HPDE6-E6E7 (cell line): ENCODE measurements at regions not wholly inside any gene's neighbourhood (a gene's known extent, or its start where the extent isn't known, plus 50 kb on each side); places are given as distances from the start of the nearest gene placed in this dataset.

Source experiments
- DNase-seq: peaks from one replicate; pipeline ENCODE4 v3.0.0; 2011; ENCODE audit warnings: missing footprints; ENCODE audit errors: extremely low spot score

- DNase-seq = no peak
Measured at GRCh38 chr15:66945286-66945685, 120.1 kb upstream of the SMAD3 start.

DNA sequence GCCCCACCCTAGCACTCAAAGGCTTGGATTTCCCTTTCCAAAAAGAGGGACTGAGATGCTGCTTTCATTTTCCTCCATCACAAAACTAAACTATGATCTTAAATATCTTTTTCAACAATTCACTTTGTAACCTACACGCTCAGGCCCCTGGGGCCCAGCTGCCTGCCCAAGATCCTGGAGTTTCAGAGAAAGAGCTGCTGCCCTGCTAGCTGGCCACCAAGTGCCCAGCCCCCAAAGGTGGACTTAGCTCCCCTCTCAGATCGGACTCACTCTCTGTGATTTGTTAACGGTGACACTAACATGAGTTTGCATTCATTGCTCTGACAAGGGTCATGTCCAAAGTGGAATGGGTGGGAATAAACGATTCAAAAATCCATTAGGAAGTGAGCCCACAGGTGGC lies 119.6 kb upstream of the SMAD3 start:
- no peak for DNase-seq

DNA sequence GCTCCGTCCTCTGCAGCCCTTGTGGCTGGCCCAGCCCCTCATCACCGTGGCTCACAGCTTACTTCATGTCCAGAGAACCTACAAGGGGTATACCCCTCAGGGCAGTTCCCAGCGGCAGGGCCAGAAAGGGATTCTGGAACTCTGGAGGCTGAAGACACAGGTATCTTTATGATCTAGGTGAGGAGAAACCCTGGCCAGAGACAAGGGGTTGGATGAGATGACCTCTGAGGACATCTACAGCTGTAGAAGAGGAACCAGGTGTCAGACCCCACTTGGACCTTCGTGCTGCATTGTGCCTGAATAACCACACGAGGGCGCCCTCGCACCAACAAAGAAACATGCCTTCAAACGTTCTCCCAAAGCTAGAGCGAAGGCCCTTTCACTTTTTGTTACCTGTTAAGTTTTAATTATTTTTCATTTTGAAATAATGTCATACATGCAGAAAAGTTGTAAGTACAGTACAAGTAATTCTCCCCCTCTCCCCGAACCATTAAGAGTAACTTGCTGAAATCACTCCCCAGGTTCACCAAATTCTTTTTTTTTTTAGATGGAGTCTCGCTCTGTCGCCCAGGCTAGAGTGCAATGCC lies 118.7 kb upstream of the SMAD3 start:
- DNase-seq = peak; percentile 69

DNA sequence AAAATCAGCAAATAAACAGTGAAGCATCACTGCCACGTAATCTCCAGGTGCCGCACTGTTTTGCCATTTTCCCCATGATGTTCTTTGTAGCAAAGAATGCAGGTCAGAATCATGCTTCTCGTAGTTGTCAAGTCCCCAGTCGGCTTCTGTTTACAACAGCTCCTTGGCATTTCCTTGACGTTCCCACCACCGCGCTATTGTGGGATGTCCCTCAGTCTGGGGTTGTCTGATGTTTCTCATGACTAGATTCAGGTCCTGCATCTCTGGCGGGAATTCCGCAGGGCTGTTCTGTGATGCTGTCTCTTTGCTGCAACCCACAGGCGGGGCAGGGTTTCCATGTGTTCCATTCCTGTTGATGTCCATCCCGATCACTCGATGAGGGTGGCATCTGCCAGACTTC lies 117.9 kb upstream of the SMAD3 start:
- DNase-seq = no peak

GRCh38 chr15:66948294-66948693 lies 117.1 kb upstream of the SMAD3 start:
- no peak for DNase-seq

GRCh38 chr15:66950114-66950513 lies 115.3 kb upstream of the SMAD3 start:
- DNase-seq = no peak

DNA sequence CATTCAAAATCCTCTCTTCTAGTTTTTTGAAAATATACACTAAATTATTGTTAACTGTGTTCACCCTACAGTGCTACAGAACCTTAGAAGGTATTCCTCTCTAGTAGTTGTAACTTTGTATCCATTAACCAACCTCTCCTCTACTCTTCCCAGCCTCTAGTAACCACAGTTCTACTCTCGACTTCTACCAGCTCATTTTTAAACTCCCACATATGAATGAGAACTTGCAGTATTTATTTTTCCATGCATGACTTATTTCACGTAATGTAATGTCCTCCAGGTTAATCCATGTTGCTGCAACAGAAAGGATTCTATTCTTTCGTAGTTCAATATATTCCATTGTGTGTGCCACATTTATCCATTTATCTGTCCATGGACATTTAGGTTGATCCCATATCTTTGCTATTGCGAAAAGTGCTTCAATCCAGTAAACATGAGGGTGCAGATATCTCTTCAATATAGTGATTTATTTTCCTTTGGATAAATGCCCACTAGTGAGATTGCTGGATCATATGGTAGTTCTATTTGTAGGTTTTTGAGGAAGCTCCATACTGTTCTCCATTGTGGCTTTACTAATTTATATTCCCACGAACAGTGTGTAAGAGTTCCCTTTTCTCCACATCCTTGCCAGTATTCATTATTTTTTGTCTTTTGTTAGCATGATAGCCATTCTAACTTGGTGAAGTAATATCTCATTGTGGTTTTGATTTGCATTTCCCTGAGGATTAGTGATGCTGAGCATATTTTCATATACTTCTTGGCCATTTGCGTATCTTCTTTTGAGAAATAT lies 113.7 kb upstream of the SMAD3 start:
- no peak for DNase-seq

DNA sequence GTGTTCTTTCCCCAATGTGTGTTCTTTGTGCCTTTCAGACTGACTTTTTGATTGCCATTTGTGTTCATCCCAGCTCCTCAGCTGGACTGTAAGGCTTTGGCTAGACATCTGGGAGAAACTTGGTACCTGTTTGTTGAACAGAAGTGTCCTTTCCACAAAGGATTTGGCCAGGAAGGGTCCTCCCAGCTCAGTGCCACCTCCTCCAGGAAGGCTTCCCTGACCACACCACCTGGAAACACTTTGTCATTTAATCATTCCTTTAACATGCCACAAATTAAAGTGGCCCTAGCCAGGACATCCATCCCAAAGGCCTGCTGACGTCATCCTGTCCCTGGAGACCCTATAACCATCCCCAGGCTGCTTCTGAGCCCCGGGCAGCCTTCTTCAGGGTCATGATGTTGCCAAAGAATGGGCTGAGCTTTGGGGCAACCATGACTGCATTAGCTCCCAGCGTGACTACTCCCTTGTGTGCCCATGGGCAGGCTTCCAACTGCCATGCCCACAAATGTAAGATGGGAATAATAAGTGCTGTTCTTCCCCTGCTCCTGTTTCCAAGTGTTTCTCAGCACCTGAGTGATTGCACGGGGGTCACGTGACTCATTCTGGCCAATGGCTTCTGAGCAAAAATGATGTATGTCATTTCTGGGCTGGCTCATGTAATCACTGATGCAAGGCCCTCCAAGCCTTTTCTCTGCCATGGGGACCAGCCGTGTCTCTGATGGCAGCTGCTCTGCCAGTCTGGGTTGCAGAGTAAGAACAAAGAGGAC lies 112.5 kb upstream of the SMAD3 start:
- DNase-seq = no peak

DNA sequence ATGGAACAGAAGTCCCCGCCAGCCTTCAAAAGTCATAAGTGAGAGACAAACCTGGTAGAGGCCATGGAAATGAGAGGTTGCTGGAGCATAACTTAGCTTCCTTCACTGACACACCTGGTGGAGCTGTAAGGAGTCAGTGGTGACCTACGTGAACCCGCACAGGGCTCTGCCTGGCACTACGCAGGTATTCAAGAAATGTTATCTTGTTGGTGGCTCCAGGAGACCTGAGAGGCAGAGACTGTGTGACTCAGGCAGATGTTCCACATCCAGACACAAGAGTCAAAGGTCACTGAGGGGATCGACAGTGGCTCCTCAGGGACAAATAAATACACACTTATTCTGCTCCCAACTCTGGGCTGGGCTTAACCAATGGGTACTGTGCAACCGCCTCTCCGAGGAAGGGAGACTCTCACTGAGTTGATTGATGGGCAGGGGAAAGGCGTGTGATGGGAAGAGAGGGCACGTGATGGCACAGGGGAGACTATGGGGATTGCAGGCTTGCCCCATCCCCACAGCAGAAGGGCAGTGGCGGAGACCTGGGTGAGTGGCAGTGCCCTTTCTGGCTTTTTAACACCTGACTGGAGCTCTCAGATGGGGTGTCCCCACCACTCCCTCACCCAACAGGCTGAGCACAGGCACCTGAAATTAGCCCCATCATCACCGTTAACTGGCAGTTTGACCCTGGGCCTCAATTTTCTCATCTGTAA lies 111.7 kb upstream of the SMAD3 start:
- no peak for DNase-seq

- DNase-seq = no peak
Measured at GRCh38 chr15:66954601-66955000, 110.8 kb upstream of the SMAD3 start.

DNA sequence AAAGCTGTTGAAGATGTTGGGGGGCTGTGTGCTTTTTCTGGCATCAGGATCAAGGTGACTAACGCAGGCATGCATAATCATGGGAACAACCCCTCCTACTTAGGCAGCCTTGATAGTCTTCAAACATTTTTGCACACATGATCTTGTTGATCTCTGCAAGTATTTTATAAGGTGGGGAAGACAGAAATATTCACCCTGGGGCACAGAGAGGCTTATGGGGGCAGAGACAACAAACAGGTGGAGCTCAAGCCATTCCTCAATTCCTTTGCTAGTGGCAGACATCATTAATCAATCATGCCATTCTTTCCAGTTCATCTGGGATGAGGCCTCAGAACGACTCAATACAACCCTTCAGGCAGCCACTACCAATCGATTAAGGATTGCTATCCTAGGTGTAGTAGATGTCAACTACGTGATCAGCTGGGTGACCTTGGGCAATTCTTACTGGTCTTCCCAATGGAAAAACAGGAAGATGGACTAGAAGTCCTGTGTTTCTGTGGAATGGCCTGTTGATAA lies 110.3 kb upstream of the SMAD3 start:
- DNase-seq = no peak

GRCh38 chr15:66955871-66956585 lies 109.4 kb upstream of the SMAD3 start:
- DNase-seq = peak; percentile 89

GRCh38 chr15:66956672-66957430 lies 108.6 kb upstream of the SMAD3 start:
- DNase-seq = no peak

DNA sequence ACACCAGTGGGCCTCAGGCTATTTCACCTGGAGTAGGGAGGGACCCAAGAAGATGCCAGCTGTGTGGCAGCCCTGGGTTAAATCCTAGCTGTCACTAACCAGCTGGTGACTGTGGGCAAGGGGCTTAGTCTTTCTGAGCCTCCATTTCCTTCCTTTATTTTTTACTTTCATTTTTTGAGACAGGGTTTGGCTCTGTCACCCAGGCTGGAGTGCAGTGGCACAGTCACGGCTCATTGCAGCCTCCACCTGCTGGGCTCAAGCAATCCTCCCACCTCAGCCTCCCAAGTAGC lies 108.0 kb upstream of the SMAD3 start:
- DNase-seq = no peak

DNA sequence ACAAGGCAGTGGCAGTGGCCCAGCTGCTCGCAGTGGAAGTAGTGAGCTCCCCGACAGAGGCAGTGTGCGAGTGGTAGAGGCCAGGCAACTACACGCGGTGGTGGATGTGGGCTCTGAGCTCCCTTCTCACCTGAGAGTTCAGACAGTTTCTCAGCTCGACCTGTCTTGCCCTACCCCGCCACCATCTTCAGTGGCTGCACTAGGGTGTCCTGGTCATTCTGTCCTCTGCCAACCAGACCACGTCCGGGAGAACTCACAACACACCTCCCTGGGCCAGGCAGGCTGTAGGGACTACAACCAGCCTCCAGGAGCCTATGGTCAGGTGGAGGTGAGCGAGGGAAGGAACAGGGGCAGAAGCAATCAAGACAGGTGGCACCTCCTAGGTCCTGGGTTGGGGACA lies 106.3 kb upstream of the SMAD3 start:
- DNase-seq = no peak

DNA sequence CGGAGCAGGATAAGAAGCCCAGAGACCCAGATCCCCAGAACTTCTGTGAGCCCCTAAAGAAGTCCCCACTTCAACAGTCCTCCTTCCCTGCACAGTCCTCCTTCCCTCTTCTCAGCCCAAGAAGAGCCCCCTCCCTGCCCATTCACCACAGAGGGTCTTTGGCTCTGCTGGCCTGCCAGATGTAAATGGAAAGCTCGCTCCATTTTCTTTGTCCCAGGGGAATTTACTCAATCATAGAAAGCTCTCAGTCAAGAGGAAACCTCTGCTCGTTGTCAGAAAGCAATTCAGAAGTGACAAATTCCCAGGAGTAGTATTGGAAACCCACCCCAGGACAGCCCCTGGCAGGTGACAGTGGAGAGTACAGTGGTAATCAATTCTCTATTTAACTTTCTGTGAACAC lies 105.5 kb upstream of the SMAD3 start:
- no peak for DNase-seq

DNA sequence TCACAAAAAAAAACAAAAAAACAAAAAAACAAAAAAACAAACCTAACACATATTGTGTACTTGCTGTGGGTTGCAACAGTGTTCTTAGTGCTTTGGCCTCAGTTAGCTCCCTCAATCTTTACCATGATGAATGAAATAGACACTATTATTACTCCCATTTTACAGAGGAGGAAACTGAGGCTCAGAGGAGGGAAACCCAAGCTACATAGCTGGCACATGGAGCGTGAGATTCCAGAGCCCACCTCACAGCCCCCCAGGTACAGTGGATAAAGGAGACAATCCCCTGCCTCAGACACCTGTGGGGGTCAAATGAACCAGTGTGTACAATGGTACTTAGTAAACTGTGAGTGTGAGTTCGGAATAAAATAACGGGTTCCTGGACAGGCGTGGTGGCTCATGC lies 104.9 kb upstream of the SMAD3 start:
- DNase-seq = no peak

DNA sequence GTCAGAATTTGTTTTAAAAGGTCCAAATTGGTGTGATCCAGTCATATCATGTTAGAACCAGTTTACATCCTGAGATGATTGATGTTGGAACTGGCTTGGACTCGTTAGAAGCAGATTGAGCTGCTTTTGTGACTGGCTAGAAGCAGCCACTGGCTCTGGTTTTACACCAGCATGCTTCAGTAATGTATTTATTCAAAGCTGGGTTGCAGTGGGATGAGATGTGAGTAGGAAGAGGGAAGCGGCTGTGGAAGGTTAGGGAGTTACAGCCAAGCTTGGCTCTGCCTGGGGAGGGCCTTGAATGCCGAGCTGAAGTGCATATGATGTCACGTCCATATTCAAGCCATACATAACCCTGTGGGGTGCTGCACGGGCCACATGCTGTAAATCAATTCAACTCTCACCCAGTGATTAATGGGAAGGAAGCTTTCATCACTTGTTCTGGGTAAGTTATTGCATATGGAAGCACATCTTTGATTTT lies 104.0 kb upstream of the SMAD3 start:
- DNase-seq = no peak

- no peak for DNase-seq
Measured at GRCh38 chr15:66961901-66962300, 103.5 kb upstream of the SMAD3 start.

DNA sequence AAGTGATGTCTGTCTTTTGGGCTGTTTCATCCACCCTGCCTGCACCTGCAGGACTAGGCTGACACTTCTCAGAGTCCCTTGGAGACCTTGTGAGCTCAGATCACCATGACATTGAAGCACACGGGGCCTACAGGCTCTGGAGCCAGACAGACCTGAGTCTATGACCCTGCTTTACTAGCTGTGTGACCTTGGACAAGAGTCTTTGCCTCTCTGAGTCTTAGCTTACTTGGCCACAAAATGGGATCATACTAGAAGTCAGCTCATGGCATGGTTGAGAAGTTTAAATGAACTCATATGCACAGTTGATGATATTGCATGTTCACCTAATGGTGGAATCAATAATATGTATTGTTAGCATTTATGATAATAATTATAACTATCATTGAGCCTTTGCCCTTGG lies 102.9 kb upstream of the SMAD3 start:
- no peak for DNase-seq

DNA sequence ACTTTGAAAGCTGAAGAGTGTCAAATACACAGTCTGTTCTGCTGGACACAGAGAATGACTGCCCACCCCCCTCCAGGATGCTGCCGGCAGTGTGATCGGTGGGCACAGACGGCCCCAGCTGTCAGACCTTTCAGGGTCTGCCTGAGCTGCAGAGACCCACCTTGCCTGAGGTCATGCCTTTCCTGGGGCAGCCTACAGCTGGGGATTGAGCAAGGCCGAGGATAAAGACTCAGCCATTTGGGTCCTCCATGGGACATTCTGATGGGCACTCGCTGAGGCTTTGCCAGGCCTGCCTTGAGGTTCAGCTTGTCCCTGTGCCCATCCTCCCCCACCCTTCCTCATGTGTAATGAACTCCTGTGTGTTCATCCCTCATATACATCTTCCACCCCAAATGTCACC lies 102.3 kb upstream of the SMAD3 start:
- no peak for DNase-seq
